SKM-1 treated with dmso at 0.1 percent for 144 hours (cell line): ENCODE measurements at regions not wholly inside any gene's neighbourhood (a gene's known extent, or its start where the extent isn't known, plus 50 kb on each side); places are given as distances from the start of the nearest gene placed in this dataset.
"Not testable (repeated sequence)": the region's sequence is repeated elsewhere in the genome, so short reads cannot be mapped to it uniquely, and the experiment has no call there.

Experiments
- DNase-seq: peaks from one replicate; lab custom pipeline; 2025; ENCODE audit not compliant: unreplicated experiment; lab: John Stamatoyannopoulos, UW

GRCh38 chr15:38797506-38797905 is 232.9 kb upstream of the RASGRP1 start:
- DNase-seq, result not testable (repeated sequence)

GRCh38 chr15:38799202-38799601 is 234.6 kb upstream of the RASGRP1 start:
- DNase-seq, result not testable (repeated sequence)

- DNase-seq, result no peak
Measured at GRCh38 chr15:38809621-38810020, 245.0 kb upstream of the RASGRP1 start.

GRCh38 chr15:38810686-38811085 is 246.1 kb upstream of the RASGRP1 start:
- DNase-seq, result no peak

GRCh38 chr15:38814254-38814653 is 249.6 kb upstream of the RASGRP1 start:
- DNase-seq, result not testable (repeated sequence)

GRCh38 chr15:38814891-38815290 is 250.3 kb upstream of the RASGRP1 start:
- no peak for DNase-seq

GRCh38 chr15:38817427-38818156 is 253.0 kb upstream of the RASGRP1 start:
- DNase-seq, result peak; percentile 24

- DNase-seq, result no peak
Measured at GRCh38 chr15:38818157-38818790, 253.7 kb upstream of the RASGRP1 start.

GRCh38 chr15:38819387-38819950 is 254.9 kb upstream of the RASGRP1 start:
- no peak for DNase-seq

GRCh38 chr15:38823263-38823662 is 258.6 kb upstream of the RASGRP1 start:
- DNase-seq, result no peak

GRCh38 chr15:38824719-38825118 is 260.1 kb upstream of the RASGRP1 start:
- DNase-seq, result no peak

- no peak for DNase-seq
Measured at GRCh38 chr15:38826880-38827279, 262.3 kb upstream of the RASGRP1 start.

GRCh38 chr15:38828031-38828532 is 263.5 kb upstream of the RASGRP1 start:
- DNase-seq, result no peak

GRCh38 chr15:38829086-38829485 is 264.5 kb upstream of the RASGRP1 start:
- DNase-seq, result no peak

GRCh38 chr15:38842226-38842625 is 277.6 kb upstream of the RASGRP1 start:
- DNase-seq, result no peak

- DNase-seq, result no peak
Measured at GRCh38 chr15:38843051-38843501, 278.5 kb upstream of the RASGRP1 start.

- DNase-seq, result no peak
Measured at GRCh38 chr15:38843736-38844590, 279.3 kb upstream of the RASGRP1 start.

- no peak for DNase-seq
Measured at GRCh38 chr15:38844736-38845135, 280.1 kb upstream of the RASGRP1 start.

- no peak for DNase-seq
Measured at GRCh38 chr15:38846346-38846745, 281.7 kb upstream of the RASGRP1 start.

GRCh38 chr15:38847666-38848065 is 283.1 kb upstream of the RASGRP1 start:
- no peak for DNase-seq

- DNase-seq, result no peak
Measured at GRCh38 chr15:38849046-38849445, 284.4 kb upstream of the RASGRP1 start.
